Fibroblast of lung (primary cell): ENCODE measurements at regions not wholly inside any gene's neighbourhood (a gene's known extent, or its start where the extent isn't known, plus 50 kb on each side); places are given as distances from the start of the nearest gene placed in this dataset.

Experiments
- EZH2 ChIP-seq: IDR thresholded peaks from 2 replicates; pipeline ENCODE4 v1.5.1; 2012; ENCODE audit warnings: low read length, control low read depth, mild to moderate bottlenecking; ENCODE audit errors: missing control alignments
- TF ChIP-seq, protein P1 (sequence below), 2 donors: IDR thresholded peaks in 1 of 2; conservative IDR thresholded peaks in 1 of 2; 1 replicate in 1 of 2; 2 replicates in 1 of 2; pipeline ENCODE4 v1.5.1; 2011 to 2012; ENCODE audit warnings: low read length in 2 of 2, control low read depth in 1 of 2, inconsistent platforms in 1 of 2, low read depth in 1 of 2, mild to moderate bottlenecking in 1 of 2

DNA sequence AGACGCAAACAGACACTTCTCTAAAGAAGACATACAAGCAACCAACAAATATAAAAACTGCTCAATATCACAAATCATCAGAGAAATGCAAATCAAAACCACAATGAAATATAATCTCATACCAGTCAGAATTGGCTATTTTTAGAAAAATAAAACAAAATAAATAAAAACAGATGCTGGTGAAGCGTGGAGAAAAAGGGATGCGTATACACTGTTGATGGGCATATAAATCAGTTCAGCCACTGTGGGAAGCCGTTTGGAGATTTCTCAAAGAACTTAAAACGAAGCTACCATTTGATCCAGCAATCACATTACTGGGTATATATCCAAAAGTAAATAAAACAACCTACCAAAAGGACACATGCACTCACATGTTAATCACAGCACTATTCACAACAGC is 206.2 kb downstream of the HNMT start:
- TF ChIP-seq, protein P1, sequence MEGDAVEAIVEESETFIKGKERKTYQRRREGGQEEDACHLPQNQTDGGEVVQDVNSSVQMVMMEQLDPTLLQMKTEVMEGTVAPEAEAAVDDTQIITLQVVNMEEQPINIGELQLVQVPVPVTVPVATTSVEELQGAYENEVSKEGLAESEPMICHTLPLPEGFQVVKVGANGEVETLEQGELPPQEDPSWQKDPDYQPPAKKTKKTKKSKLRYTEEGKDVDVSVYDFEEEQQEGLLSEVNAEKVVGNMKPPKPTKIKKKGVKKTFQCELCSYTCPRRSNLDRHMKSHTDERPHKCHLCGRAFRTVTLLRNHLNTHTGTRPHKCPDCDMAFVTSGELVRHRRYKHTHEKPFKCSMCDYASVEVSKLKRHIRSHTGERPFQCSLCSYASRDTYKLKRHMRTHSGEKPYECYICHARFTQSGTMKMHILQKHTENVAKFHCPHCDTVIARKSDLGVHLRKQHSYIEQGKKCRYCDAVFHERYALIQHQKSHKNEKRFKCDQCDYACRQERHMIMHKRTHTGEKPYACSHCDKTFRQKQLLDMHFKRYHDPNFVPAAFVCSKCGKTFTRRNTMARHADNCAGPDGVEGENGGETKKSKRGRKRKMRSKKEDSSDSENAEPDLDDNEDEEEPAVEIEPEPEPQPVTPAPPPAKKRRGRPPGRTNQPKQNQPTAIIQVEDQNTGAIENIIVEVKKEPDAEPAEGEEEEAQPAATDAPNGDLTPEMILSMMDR (conservative IDR thresholded peaks at IDR 0.05 in 1 of 2, IDR thresholded peaks at IDR 0.05 in 1 of 2; ENCODE audit: low read depth in 1 of 2, low read length in 2 of 2), result no peak
- no peak for TF ChIP-seq EZH2
